Stomach (tissue), 4 donors: ENCODE measurements at regions not wholly inside any gene's neighbourhood (a gene's known extent, or its start where the extent isn't known, plus 50 kb on each side); places are given as distances from the start of the nearest gene placed in this dataset.

Source experiments
- EP300 ChIP-seq: sonication (generic); formaldehyde crosslinking; IDR thresholded peaks from one replicate; pipeline ENCODE4 v1.6.1; 2017; ENCODE audit warnings: antibody characterized with exemption
- POLR2A ChIP-seq, 4 donors: fragments of 450-650 bp; IDR thresholded peaks; one replicate each; pipeline ENCODE4 v1.6.1; 2016; ENCODE audit warnings: antibody characterized with exemption in 4 of 4, control low read depth in 2 of 4, mild to moderate bottlenecking in 1 of 4, moderate library complexity in 1 of 4
- POLR2AphosphoS5 ChIP-seq, 3 donors: sonication (generic); formaldehyde crosslinking; IDR thresholded peaks; one replicate each; pipeline ENCODE4 v1.6.1; 2016; ENCODE audit warnings: antibody characterized with exemption in 3 of 3
- TF ChIP-seq, protein P1 (sequence below), 7 experiments: fragments of 450-650 bp in 4 of 7; fragments of 200-600 bp in 3 of 7; sonication (generic) in 3 of 7; IDR thresholded peaks; one replicate each; pipeline ENCODE4 v1.5.1; 2016 to 2019; ENCODE audit warnings: antibody characterized with exemption in 7 of 7, control low read depth in 2 of 7, mild to moderate bottlenecking in 1 of 7

GRCh38 chr2:234257859-234258561, 207.5 kb downstream of the SPP2 start:
- TF ChIP-seq, protein P1, sequence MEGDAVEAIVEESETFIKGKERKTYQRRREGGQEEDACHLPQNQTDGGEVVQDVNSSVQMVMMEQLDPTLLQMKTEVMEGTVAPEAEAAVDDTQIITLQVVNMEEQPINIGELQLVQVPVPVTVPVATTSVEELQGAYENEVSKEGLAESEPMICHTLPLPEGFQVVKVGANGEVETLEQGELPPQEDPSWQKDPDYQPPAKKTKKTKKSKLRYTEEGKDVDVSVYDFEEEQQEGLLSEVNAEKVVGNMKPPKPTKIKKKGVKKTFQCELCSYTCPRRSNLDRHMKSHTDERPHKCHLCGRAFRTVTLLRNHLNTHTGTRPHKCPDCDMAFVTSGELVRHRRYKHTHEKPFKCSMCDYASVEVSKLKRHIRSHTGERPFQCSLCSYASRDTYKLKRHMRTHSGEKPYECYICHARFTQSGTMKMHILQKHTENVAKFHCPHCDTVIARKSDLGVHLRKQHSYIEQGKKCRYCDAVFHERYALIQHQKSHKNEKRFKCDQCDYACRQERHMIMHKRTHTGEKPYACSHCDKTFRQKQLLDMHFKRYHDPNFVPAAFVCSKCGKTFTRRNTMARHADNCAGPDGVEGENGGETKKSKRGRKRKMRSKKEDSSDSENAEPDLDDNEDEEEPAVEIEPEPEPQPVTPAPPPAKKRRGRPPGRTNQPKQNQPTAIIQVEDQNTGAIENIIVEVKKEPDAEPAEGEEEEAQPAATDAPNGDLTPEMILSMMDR (IDR thresholded peaks at IDR 0.05): peak in 5 of 7 experiments; percentile 13 to 43 (median 27)
- TF ChIP-seq POLR2AphosphoS5 (IDR thresholded peaks at IDR 0.05): peak in 1 of 3 donors; percentile 40
- no peak for TF ChIP-seq POLR2A (IDR thresholded peaks at IDR 0.05)
- TF ChIP-seq EP300: no peak
